ENCODE measurements at regions not wholly inside any gene's neighbourhood (a gene's known extent, or its start where the extent isn't known, plus 50 kb on each side); places are given as distances from the start of the nearest gene placed in this dataset.

DNA sequence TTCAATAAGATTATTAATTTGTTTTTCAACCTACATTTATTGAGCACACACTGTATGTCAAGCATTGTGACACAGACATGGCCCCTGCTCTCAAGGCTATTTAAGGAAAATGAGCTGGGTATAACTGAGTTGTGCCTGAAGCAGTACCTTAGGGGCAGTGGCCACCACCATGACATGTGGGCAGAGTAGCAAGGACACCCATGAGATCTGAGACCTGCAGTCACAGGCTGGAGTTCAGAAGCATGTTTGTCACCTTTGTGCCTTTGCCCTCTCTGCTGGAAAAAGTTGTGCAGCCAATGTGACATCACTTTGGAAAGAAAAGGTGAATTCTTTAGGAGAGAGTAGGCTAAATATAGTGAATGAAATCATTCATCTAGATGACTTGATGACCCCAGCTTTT, 501.3 kb downstream of the BCOR start:
- TF ChIP-seq, protein P1, sequence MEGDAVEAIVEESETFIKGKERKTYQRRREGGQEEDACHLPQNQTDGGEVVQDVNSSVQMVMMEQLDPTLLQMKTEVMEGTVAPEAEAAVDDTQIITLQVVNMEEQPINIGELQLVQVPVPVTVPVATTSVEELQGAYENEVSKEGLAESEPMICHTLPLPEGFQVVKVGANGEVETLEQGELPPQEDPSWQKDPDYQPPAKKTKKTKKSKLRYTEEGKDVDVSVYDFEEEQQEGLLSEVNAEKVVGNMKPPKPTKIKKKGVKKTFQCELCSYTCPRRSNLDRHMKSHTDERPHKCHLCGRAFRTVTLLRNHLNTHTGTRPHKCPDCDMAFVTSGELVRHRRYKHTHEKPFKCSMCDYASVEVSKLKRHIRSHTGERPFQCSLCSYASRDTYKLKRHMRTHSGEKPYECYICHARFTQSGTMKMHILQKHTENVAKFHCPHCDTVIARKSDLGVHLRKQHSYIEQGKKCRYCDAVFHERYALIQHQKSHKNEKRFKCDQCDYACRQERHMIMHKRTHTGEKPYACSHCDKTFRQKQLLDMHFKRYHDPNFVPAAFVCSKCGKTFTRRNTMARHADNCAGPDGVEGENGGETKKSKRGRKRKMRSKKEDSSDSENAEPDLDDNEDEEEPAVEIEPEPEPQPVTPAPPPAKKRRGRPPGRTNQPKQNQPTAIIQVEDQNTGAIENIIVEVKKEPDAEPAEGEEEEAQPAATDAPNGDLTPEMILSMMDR (IDR thresholded peaks at IDR 0.05; ENCODE audit: borderline replicate concordance, insufficient read depth, low read depth, low read length): no peak
- H3K4me3 ChIP-seq (ENCODE audit: low read depth, low read length): no peak overlapping the region

DNA sequence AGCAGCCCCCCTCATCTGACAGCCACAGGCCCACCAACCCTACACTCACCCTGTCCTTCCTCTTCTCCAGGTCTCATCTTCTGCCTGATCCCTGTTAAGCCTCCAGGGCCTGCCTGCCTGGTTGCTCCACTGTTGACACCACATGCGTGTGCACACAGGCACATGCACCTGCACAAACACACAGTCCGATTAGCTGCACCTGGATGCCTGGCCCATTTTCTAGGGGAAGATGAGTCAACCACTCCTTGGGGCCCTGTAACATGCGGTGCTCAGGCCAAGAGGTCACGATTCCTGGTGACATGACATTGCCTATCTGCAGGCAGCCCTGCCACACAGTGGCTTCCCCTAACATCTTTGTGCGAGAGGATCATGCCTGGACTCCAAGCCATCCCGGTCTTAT, 498.4 kb downstream of the BCOR start:
- no peak overlapping the region for H3K4me3 ChIP-seq (ENCODE audit: low read depth, low read length)
- TF ChIP-seq, protein P1 (IDR thresholded peaks at IDR 0.05; ENCODE audit: borderline replicate concordance, insufficient read depth, low read depth, low read length): no peak

DNA sequence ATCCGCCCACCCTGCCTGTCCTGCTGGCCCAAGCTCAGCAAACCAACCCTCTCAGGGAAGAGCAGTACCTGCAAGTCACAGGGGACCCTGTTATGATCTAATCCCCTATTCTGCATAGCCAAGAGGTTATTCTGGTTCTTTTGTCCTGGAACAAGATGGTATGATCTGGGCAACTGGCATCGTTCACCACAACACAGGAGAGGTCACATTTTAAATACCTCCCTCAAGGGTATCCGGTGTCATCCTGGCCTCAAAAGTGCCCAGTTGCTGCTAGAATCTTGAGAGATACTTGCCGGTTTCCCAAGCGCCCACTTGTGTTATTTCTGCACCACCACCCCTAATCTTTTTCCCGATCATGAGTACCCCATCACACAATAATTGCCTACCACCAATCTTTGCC, 497.5 kb downstream of the BCOR start:
- no peak overlapping the region for H3K4me3 ChIP-seq (ENCODE audit: low read depth, low read length)

DNA sequence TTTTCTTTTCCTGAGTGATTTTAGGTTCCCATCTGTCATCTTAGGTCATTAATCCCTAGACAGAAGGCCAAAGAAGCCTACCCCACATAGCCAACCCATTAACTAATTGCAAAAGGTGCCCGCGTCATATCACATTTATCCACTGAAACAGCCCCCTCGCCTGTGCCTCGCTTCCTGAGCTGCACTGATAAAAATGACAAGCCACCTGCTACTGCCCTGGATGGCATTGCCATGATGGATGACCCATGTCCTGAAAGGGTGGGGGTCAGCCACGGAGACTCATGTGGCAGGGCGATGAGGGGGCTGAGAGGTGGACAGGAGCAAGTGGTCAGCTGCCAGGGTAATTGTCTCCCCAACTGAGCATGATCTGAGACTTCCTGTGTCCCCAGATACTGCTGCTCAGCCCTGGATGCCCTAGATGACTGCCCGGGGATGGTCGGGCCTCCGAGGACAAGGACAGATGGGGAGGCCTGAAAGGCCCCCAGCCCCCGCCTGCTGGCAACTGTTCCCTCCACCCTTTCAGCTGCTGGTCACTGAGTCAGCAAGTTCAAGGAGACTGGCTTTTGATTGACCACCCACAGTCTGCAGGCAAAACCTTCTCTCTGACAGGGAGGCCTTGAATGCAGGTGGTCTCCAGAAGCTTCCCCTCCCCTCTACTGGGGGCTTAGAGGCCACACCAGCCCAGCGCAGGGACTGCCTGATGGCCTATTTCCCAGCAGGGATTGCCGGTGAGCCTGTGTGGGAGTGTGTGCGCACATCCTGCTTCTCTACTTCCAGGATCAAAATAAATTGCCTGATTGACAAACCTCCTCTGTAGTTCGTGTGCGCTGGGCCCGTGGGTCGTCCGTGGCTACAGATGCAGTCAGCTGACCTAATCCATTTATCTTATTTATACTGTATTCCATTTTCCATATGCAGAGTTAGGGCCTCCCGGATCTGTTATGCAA, 496.3 kb downstream of the BCOR start:
- TF ChIP-seq, protein P1 (IDR thresholded peaks at IDR 0.05; ENCODE audit: borderline replicate concordance, insufficient read depth, low read depth, low read length): no peak
- no peak overlapping the region for H3K4me3 ChIP-seq (ENCODE audit: low read depth, low read length)

More for the DNA sequence above, 497.5 kb downstream of the BCOR start:
- TF ChIP-seq, protein P1 (IDR thresholded peaks at IDR 0.05; ENCODE audit: borderline replicate concordance, insufficient read depth, low read depth, low read length): no peak

DNA sequence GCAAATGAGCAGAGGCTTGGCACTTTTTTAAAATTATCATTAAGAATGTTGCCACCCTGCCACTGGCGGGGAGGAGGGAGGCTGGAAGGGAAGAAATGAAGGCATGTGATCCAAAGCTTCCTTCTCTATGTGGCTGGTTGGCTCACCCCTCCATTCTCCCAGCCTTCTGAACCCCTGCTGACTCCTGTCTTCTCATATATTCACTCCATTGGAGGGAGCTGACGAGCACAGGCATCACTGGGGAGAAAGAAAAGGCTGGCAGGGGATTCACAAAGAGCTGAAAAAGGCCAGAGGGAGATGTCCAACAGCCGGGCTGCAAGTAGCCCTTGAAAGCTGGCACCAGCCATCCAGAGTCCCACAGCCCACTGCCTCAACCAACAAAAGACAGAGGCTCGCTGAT, 495.6 kb downstream of the BCOR start:
- no peak overlapping the region for H3K4me3 ChIP-seq (ENCODE audit: low read depth, low read length)
- TF ChIP-seq, protein P1 (IDR thresholded peaks at IDR 0.05; ENCODE audit: borderline replicate concordance, insufficient read depth, low read depth, low read length): no peak

DNA sequence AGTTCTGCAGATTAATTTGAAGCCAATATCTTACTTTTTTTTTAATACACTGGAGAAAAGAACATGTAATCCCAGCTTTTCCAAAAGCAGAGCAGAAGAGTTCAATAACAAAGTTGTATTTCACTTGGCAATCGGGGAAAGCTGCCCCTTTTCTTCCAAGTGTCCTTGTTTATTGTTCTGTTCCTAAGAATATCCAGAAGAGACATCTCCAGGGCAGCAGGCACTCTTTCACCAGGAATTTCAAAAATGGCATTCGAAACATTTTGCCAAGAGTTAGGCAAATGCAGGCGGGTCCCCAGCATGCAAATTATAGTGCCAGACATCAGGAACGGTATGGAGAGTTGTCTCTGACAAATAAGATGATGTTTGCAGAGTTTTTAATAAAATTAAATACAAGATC, 494.5 kb downstream of the BCOR start:
- TF ChIP-seq, protein P1 (IDR thresholded peaks at IDR 0.05; ENCODE audit: borderline replicate concordance, insufficient read depth, low read depth, low read length): no peak
- H3K4me3 ChIP-seq (ENCODE audit: low read depth, low read length): no peak overlapping the region

DNA sequence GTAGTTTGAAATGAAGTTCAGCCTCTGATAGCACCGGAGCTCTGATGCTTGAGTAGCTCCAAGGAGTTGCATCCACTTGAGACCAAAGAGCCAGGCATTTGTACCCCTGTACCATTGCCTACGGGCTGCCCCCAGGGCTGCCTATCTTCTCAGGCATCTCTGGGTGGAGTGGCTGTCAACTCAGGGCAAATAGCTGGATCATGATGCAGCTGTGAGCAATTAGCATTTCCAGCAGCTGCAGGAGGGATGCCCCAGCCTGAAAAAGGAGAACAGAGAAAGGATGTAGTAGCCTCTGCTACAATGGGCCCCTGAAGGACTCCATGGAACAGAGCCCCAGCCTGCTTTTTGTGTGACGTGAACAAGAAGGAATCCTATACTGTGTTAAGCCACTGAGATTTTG, 492.6 kb downstream of the BCOR start:
- no peak overlapping the region for H3K4me3 ChIP-seq (ENCODE audit: low read depth, low read length)
- TF ChIP-seq, protein P1 (IDR thresholded peaks at IDR 0.05; ENCODE audit: borderline replicate concordance, insufficient read depth, low read depth, low read length): no peak

All from GM12875 (cell line).